HG02759 (cell line): ENCODE measurements at regions not wholly inside any gene's neighbourhood (a gene's known extent, or its start where the extent isn't known, plus 50 kb on each side); places are given as distances from the start of the nearest gene placed in this dataset.
"Not testable (repeated sequence)": the region's sequence is repeated elsewhere in the genome, so short reads cannot be mapped to it uniquely, and the experiment has no call there.

Source experiments
- ATAC-seq: cut with Tn5 transposase; IDR thresholded peaks from one replicate; pipeline ENCODE4 v1.9.1; 2021; ENCODE audit warnings: mild to moderate bottlenecking, moderate library complexity; ENCODE audit not compliant: unreplicated experiment

DNA sequence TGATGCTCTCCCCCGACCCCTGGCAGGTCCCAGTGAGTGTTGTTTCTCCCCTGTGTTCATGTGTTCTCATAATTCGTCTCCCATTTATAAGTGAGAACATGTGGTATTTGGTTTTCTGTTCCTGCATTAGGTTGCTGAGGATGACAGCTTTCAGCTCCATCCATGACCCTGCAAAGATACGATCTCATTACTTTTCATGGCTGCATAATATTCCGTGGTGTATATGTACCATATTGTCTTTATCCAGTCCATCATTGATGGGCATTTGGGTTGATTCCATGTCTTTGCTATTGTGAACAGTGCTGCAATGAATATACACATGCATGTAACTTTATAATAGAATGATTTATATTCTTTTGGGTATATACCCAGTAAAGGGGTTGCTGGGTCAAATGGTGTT is 321.5 kb downstream of the EMP1 start:
- ATAC-seq, result not testable (repeated sequence)

- no peak for ATAC-seq
Observed at GRCh38 chr12:13509740-13510139, 313.2 kb downstream of the EMP1 start.

GRCh38 chr12:13505636-13506035 is 309.1 kb downstream of the EMP1 start:
- no peak for ATAC-seq

DNA sequence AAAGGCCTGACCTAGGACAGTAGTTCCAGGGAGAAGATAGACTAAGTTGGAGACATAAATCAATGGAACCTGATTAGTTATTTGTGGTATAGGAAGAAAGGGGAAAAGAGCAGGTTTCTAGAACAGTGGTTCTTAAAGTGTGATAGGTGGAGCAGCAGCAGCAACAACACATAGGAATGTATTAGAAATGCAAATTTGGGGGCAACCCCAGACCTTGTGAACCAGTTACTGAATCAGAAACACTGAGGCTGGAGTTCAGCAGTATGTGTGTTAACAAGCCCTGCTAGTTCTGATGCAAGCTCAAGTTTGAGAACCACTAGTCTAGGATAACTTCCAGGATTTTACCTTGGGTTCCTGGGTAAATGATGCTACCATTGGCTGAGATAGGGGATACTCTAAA is 308.7 kb downstream of the EMP1 start:
- ATAC-seq, result no peak

- no peak for ATAC-seq
Observed at GRCh38 chr12:13504736-13505135, 308.2 kb downstream of the EMP1 start.

DNA sequence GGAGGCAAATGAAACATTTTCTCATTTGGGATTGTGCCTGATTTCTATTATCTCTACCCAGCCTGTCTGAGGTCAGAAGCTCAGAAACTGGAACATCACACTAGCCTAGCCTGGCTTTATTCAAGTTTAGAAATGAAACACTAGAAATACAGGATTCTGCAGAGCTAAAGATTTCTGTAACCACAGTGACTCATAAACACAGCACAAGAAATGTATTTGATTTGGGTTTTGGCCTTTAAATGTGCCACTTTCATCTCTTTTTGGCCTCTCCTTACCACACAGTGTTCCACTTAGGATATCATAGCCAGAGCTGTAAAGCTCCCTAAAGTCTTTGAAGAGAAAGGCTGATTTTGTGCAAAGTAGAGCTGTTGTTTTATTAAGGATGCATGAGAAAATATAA is 307.5 kb downstream of the EMP1 start:
- no peak for ATAC-seq

DNA sequence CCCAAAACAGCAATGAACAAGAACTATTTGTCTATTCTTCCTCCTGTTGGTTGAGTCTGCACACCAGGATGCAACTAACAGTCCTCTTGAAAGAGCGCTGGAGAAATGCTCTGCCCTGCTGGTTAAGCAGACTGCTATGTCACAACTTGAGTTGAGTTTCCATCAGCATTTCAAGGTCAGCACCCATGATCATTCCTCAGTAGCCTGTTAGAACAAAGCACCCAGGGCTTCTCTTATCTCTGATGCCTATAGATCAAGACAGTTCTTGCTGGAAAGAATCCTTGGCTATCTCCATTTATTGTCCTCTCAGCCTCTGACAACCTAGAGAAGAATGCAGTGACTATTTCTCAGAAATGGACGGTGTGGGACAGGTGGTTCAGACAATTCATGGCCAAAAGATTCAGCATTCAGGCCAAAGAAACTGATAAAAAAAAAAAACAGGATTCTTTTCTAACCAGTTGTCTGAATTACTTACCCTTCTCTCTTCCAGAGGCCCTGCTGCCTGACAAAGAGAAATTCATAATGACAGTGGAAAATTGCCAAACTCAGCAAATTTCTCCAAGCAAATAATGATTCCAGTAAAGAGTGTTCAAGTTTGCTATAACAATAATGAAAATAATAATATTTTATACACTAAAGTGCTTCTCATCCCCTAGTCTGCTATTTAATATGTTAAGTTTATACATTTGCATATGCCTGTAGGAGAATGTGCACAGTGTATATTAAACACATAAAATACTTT is 306.7 kb downstream of the EMP1 start:
- ATAC-seq, result no peak

GRCh38 chr12:13499008-13499407 is 302.5 kb downstream of the EMP1 start:
- ATAC-seq, result no peak

- ATAC-seq, result no peak
Observed at GRCh38 chr12:13496111-13496510, 299.6 kb downstream of the EMP1 start.

GRCh38 chr12:13489246-13489645 is 292.7 kb downstream of the EMP1 start:
- no peak for ATAC-seq

DNA sequence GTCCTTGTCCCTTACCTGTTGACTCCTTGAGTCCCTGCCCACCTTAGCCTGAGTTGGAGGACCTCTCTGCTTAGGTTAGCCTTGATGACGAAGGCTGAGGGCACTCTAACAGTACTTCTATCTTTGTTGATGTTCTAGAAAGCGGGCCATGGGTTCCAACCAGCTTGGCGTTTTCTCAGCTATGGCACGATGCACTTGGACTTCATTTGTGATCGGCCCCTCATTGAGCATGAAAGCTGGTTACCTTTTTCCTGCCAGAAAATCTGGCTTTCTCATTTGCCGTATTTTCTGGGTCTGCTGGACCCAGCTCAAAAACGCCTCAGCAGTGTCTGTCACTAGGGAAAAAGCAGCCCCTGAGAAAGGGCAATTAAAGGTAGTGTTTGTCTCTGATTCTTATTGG is 290.8 kb downstream of the EMP1 start:
- no peak for ATAC-seq

DNA sequence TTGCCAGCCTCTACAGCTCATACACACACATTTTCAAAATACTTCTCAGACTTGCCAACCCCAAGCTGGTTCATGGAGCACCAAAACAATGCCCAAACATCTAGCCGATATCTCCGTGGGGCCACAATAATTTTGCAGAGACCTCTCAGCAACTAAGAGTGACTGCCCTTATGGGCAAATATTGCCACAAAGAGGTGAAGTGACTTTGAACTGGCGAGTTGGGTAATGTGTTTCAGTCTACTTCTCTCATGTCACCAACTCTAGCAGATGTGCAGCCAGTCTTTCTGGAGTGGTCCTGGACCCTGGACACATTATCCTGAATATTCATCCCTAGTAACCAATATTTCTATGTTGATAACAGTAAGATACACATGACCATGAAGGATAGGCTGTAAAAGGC is 290.3 kb downstream of the EMP1 start:
- ATAC-seq, result no peak

DNA sequence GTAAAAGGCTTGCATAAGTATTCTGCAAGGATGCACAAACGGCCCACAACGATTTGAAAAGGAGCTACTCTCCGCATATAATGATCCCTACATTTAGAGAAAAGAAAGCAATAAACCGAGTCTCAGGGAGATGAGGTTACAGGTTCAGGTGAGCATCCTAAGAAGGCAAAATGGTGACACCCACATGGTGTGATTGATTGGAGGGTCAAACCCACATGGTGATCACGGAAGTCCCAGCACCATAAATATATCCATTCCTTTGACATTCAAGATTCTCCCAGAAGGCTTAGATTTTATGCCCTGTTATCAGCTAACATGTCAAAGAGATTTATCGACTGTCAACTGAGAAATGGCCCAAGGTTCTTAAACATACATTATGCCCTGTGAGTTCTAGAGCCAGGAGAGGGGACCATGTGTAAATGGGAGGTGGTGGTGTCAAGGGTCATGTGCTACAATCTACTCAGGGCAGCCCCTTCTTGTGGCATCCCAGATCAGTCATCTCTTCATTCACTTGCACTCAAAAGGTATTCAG is 282.2 kb downstream of the EMP1 start:
- ATAC-seq, result no peak

DNA sequence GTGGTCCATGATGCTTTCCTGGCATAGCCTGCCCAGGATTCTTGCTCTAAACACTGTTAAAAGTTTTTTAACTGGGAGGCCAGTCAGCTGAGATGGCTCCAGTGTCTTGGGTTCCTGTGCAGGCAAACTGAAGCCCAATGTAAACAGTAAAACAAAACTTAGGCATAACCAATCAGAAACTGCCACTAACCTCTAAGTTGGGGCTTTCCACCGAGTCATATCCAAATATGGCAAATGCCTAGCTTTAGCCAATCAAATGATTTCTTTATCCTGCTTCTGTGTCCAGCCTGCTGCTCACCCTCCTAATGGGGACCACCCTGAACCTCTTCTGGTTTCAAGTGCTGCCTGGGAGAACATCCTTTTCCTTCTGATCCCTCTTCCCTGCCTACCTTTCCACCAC is 277.9 kb downstream of the EMP1 start:
- ATAC-seq, result no peak

DNA sequence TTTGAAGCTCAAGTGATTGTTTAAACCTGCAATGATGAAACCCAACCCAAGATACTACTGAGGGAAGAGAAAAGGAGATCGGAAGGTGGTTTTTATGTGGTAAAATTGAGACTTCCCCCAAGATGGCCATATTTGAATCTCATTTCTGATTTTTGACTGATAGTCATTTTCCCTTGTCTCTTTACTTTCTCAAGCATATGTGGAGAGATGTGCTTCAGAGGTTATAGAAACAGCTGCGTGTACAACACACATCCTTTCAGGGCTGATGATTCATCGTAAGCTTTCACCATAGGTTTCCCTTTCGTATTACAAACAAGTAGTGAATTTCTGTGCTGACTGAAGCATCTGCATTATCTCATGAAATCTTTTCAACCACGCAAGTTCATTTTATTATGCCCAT is 276.2 kb downstream of the EMP1 start:
- ATAC-seq, result peak; percentile 95

DNA sequence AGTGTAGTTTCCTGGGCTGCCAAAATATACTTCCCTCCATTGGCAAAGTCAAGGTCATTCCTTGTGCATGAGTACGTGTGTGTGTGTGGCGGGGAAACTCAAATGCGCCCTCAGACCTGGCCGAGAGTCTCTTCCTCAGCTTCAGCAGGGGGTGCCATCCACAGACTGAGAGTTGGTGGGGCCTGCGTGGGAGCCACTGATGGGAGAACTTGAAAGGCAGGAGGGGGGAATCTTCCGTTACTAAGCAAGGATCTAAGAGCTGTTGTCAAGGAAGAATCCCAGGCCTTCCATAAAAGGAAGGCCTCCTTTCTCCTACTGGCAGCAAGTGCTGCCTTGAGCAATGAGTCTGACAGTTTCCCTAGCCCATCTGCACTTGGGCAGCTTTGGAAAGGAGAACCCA is 274.9 kb downstream of the EMP1 start:
- ATAC-seq, result no peak

DNA sequence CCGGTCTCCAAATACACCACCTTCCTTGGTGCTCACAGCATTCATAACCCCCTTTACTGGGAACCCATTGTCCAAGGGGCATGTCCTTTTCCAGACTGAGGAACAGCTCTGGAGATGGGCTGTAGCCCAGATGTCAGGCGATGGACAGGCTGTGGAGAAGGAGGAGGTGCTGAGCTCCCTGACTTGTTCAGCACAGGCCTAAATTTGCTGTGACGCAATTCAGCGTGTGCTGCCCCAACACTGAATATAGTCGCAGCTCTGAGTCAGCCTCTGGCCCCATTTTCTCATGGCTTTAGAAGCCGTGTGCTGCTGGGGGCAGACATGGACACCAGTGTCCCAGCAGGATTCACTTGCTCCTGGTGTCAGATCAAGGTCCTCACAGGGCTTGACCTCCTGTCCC is 269.1 kb downstream of the EMP1 start:
- no peak for ATAC-seq

DNA sequence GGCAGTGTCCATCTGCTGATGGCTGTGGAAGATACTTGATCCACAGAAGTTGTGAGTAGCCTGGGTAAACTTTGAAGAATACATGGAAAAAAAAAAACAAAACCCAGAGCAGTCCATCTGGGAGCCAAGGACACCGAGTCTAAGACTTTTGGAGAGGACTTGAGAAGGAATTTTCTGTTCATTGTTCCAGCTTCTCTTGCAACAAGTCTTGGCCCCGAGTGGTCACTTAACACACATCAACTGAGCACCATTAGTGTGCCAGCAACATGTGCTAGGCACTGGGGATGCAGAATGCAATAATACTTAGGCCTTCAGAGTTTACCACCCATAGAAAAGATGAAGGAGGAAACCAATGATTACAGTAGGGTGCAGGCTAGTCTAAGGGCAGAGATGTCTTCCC is 266.7 kb downstream of the EMP1 start:
- ATAC-seq, result no peak

DNA sequence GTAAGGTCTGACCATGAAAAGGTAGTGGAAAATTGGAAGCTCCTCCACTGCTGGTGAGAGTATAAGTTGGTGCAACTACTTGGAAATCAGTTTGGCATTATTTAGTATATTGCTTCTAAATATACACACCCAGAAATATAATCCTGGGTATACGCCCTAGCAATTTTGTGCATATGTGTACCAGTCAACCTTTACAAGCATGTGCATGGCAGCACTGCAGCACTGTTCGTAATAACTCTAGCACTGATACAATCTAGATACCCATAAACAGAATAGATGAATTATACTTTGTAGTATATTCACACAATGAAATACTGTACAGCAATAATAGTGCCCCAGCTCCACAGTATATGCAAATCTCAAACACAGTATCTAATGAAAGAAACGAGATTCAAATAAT is 265.9 kb downstream of the EMP1 start:
- no peak for ATAC-seq

DNA sequence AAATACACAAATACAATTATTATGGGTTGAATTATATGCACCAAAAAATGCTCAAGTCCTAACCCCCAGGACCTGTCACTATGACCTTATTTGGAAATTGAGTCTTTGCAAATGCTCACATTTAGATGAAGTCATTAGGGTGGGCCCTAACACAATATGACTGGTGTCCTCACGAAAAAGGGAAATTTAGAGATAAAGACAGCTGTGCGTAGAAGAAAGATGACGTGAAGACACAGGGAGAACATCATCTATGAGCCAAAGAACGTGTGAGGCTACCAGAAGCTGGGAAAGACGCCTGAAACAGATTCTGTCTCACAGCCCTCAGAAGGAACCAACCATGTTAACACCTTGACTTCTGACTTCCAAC is 259.2 kb downstream of the EMP1 start:
- no peak for ATAC-seq

DNA sequence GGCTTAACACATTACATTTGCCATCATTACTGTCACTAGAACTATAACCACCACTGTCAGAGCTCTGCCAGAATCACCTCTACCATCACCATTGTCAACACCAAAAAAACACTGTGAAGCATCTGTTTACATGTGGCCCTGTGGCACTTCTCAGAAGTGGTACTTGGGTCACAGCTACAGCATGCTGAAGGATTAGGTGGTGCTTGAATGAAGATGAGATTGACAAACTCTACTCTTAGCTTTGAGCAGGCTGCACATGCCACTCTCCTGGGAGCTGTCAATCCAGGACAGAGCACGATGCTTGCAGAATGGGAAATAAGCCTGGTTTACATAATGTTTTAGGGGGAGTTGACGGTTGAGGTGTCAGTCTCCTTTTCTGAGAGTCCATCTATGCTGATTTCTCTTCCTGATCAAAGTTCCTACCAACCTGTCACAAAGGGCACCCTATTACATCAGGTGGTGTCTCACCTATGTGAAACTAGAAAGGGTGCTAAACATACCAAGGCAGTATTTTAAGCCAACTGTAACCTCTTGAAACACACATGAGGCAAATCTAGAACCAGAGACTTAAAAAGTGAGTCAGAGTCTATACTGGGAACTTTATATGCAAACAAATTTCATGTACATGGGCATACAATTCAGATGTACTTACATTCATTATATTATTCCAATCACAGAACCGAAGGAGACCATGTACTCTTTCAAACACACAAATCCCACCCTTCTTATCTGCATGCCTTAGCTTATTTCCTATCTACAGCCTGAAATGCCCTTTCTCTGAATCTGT is 258.7 kb downstream of the EMP1 start:
- no peak for ATAC-seq

DNA sequence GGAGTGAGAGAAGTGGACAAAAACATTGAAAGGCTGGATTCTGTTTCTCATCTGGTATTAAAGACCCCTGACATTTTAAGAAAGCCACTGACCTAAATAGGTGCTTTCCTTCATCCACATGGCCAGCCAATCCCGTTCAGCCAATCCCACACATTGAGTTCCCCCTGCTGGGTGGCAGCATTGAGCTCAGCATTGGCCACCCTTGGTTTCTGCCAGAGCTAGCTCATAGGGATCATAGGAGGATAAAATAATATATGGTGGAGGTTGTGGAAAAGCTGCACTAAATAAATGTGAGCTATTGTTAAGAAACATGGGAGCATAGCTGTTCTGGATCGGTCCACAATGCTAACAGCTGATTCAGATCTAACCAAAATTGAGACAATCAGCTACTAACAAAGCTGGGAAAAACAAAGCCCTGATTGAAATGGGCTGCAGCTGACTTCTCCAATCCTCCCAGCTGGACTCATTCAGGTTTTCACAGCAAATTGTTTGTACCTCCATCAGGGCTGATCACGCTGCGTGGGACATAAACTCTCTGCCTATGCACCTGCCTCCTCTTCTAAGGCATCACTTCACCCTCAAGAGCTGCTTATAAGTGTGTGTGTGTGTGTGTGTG is 256.5 kb downstream of the EMP1 start:
- no peak for ATAC-seq
